Mesendoderm (in vitro differentiated cells): ENCODE measurements at regions not wholly inside any gene's neighbourhood (a gene's known extent, or its start where the extent isn't known, plus 50 kb on each side); places are given as distances from the start of the nearest gene placed in this dataset.

Source experiments
- DNase-seq: peaks from one replicate; pipeline ENCODE4 v3.0.0; 2013
- H2AK5ac ChIP-seq: 2 replicates; pipeline ENCODE4 v1.6.1; 2013; ENCODE audit warnings: low read length, inconsistent platforms
- H2BK120ac ChIP-seq: 2 replicates; pipeline ENCODE4 v1.6.1; 2013; ENCODE audit warnings: low read depth, mild to moderate bottlenecking, low read length, moderate library complexity, mixed read lengths
- H2BK15ac ChIP-seq: replicated peaks from 2 replicates; pipeline ENCODE4 v1.6.1; 2013; ENCODE audit warnings: low read depth, mild to moderate bottlenecking, moderate library complexity
- H2BK5ac ChIP-seq: 2 replicates; pipeline ENCODE4 v1.6.1; 2013; ENCODE audit warnings: low read length, inconsistent platforms
- H3K18ac ChIP-seq: 2 replicates; pipeline ENCODE4 v1.6.1; 2013; ENCODE audit warnings: mild to moderate bottlenecking, low read length, mixed read lengths
- H3K23ac ChIP-seq: one replicate; pipeline ENCODE4 v1.6.1; 2013; ENCODE audit warnings: low read length
- H3K27ac ChIP-seq: 2 replicates; pipeline ENCODE4 v1.5.1; 2013; ENCODE audit warnings: low read depth, mild to moderate bottlenecking, inconsistent platforms, low read length, moderate library complexity
- H3K27me3 ChIP-seq: 2 replicates; pipeline ENCODE4 v1.6.1; 2013; ENCODE audit warnings: low read length, control low read depth, mild to moderate bottlenecking, inconsistent platforms; ENCODE audit not compliant: insufficient read depth, poor library complexity
- H3K36me3 ChIP-seq: 2 replicates; pipeline ENCODE4 v1.6.1; 2013; ENCODE audit warnings: low read length, inconsistent platforms; ENCODE audit not compliant: control insufficient read depth, insufficient read depth
- H3K4ac ChIP-seq: one replicate; pipeline ENCODE4 v1.6.1; 2013; ENCODE audit warnings: low read depth, mild to moderate bottlenecking, low read length, moderate library complexity
- H3K4me1 ChIP-seq: 2 replicates; pipeline ENCODE4 v1.6.1; 2013; ENCODE audit warnings: low read depth, low read length, inconsistent platforms; ENCODE audit not compliant: control insufficient read depth
- H3K4me2 ChIP-seq: 2 replicates; pipeline ENCODE4 v1.6.1; 2013; ENCODE audit warnings: low read length
- H3K4me3 ChIP-seq: 2 replicates; pipeline ENCODE4 v1.5.1; 2013; ENCODE audit warnings: mild to moderate bottlenecking, low read length
- H3K56ac ChIP-seq: one replicate; pipeline ENCODE4 v1.6.1; 2013; ENCODE audit warnings: low read length
- H3K79me1 ChIP-seq: 2 replicates; pipeline ENCODE4 v1.6.1; 2013; ENCODE audit warnings: low read length, inconsistent platforms
- H3K79me2 ChIP-seq: 2 replicates; pipeline ENCODE4 v1.6.1; 2013; ENCODE audit warnings: mild to moderate bottlenecking, low read length; ENCODE audit not compliant: control insufficient read depth, insufficient read depth
- H3K9ac ChIP-seq: 2 replicates; pipeline ENCODE4 v1.6.1; 2013; ENCODE audit warnings: low read length, inconsistent platforms
- H4K5ac ChIP-seq: one replicate; pipeline ENCODE4 v1.6.1; 2013; ENCODE audit warnings: low read length
- H4K8ac ChIP-seq: one replicate; pipeline ENCODE4 v1.6.1; 2013; ENCODE audit warnings: low read depth, mild to moderate bottlenecking, control low read depth, low read length, moderate library complexity
- WGBS: extraction: QIAGEN DNeasy Blood & Tissue Kit; methylation state at CpG from one replicate; pipeline ENCODE4 v1.1.7; 2013; ENCODE audit warnings: low lambda C conversion rate, missing lambda C conversion rate; ENCODE audit not compliant: insufficient coverage; ENCODE audit errors: extremely low coverage; 5-methylcytosine and 5-hydroxymethylcytosine counted together

- Histone ChIP-seq H3K18ac (no peak overlapping the region), H3K27me3 (no peaks in the 10 kb centered on the region), H3K79me1 (no peaks in the 10 kb centered on the region), H3K4ac (no peak overlapping the region), H4K5ac (no peak overlapping the region), H3K23ac (no peak overlapping the region), H2BK15ac (no peak overlapping the region), H2BK5ac (no peak overlapping the region), H3K36me3 (no peaks in the 10 kb centered on the region), H3K4me1 (no peaks in the 10 kb centered on the region), H3K4me2 (no peak overlapping the region), H3K56ac (no peak overlapping the region), H3K4me3 (no peak overlapping the region), H4K8ac (no peak overlapping the region), H3K9ac (no peak overlapping the region), H2AK5ac (no peak overlapping the region), H3K79me2 (no peaks in the 10 kb centered on the region), H2BK120ac (no peak overlapping the region), H3K27ac (no peak overlapping the region)
- no CpG with 5 or more reads among the region's 1 CpG for WGBS
- no peak for DNase-seq
These were observed 276.4 kb upstream of the PRMT6 start for GRCh38 chr1:106780066-106780465.

DNA sequence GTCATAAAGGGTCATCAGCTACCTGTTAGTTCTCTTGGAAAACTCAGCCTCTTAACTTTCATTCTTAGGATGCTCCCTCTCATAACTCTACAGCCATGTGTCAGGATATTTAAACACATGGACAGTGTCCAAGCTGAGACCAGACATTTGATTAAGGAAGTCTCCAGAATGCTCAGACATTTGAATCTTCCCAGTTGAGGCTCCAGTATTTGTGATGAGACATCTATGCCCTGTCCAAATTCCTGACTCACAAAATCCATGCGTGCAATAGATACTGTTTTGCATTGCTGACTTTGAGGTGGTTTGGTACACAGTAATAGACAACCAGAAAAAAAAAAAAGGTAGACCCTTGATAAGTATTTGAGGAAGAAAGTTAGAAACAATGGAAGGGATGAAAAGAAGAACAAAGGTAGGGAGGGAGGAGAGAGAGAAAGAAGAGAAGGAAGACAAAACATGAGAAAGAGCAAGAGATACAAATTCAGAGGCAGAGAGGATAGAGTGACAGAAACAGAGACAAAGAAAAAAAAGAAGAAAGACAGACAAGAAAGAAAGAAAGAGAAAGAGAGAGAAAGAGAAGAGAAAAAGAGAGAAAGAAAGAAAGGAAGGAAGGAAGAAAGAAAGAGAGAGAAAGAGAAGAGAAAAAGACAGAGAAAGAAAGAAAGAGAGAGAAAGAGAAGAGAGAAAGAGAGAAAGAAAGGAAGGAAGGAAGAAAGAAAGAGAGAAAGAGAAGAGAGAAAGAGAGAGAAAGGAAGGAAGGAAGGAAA lies 275.5 kb upstream of the PRMT6 start:
- H3K18ac ChIP-seq, result no peak overlapping the region
- no CpG with 5 or more reads among the region's 1 CpG for WGBS

GRCh38 chr1:106785176-106785575 lies 271.3 kb upstream of the PRMT6 start:
- Histone ChIP-seq H2AK5ac (no peak overlapping the region), H3K9ac (no peak overlapping the region)

More for the DNA sequence above, 275.5 kb upstream of the PRMT6 start:
- H4K5ac ChIP-seq, result no peak overlapping the region
- no peak overlapping the region for H2AK5ac ChIP-seq
- no peaks in the 10 kb centered on the region for H3K27me3 ChIP-seq
- no peak overlapping the region for H4K8ac ChIP-seq
- H3K27ac ChIP-seq, result no peak overlapping the region
- no peak overlapping the region for H3K4me2 ChIP-seq
- H3K9ac ChIP-seq, result no peak overlapping the region
- H3K4ac ChIP-seq, result no peak overlapping the region
- H2BK120ac ChIP-seq, result no peak overlapping the region
- no peak for DNase-seq
- H3K79me1 ChIP-seq, result no peaks in the 10 kb centered on the region
- H3K79me2 ChIP-seq, result no peaks in the 10 kb centered on the region
- H2BK15ac ChIP-seq, result no peak overlapping the region
- no peaks in the 10 kb centered on the region for H3K4me1 ChIP-seq
- no peak overlapping the region for H3K56ac ChIP-seq
- H3K23ac ChIP-seq, result no peak overlapping the region
- no peak overlapping the region for H3K4me3 ChIP-seq
- H3K36me3 ChIP-seq, result no peaks in the 10 kb centered on the region
- no peak overlapping the region for H2BK5ac ChIP-seq

DNA sequence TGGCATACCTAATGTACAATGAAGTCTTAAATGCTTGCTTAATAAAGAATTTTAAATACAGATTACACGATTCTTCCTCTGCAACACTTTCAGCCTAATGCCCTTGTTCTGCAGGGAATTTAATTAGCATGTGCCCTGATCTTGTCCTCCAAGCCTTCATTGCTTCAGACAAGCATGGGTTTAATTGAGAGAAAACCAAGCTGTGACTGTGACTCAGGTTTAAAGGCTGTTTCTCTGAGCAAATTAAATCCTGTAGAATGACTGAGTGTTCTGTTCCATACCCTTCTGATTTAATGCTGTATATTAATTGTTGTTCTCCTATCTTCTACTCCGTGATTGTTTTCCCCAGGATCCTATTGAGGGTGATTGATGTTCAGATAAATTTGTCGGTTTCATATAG lies 269.0 kb upstream of the PRMT6 start:
- Histone ChIP-seq H3K27me3 (no peaks in the 10 kb centered on the region), H3K79me2 (no peaks in the 10 kb centered on the region), H3K9ac (no peak overlapping the region), H4K5ac (no peak overlapping the region), H2BK15ac (no peak overlapping the region), H4K8ac (no peak overlapping the region), H3K18ac (no peak overlapping the region), H2AK5ac (no peak overlapping the region), H3K79me1 (no peaks in the 10 kb centered on the region), H2BK120ac (no peak overlapping the region), H3K4ac (no peak overlapping the region), H3K27ac (no peak overlapping the region), H3K4me3 (no peak overlapping the region), H3K23ac (no peak overlapping the region), H3K56ac (no peak overlapping the region), H3K4me1 (no peaks in the 10 kb centered on the region), H2BK5ac (no peak overlapping the region), H3K4me2 (no peak overlapping the region), H3K36me3 (no peaks in the 10 kb centered on the region)
- no peak for DNase-seq
- no CpG with 5 or more reads among the region's 3 CpGs for WGBS

More at GRCh38 chr1:106785176-106785575, 271.3 kb upstream of the PRMT6 start:
- Histone ChIP-seq H3K4me2 (no peak overlapping the region), H3K79me2 (no peaks in the 10 kb centered on the region), H4K5ac (no peak overlapping the region), H2BK15ac (no peak overlapping the region), H3K4me1 (no peaks in the 10 kb centered on the region), H3K4me3 (no peak overlapping the region), H3K18ac (no peak overlapping the region), H2BK120ac (no peak overlapping the region), H4K8ac (no peak overlapping the region), H3K79me1 (no peaks in the 10 kb centered on the region), H3K27ac (no peak overlapping the region), H3K27me3 (no peaks in the 10 kb centered on the region), H3K56ac (no peak overlapping the region), H3K36me3 (no peaks in the 10 kb centered on the region), H3K23ac (no peak overlapping the region), H3K4ac (no peak overlapping the region), H2BK5ac (no peak overlapping the region)
- DNase-seq, result no peak

GRCh38 chr1:106789686-106790085 lies 266.8 kb upstream of the PRMT6 start:
- Histone ChIP-seq H3K4me1 (no peaks in the 10 kb centered on the region), H2BK15ac (no peak overlapping the region), H3K56ac (no peak overlapping the region), H2BK120ac (no peak overlapping the region), H3K18ac (no peak overlapping the region), H2BK5ac (no peak overlapping the region), H3K4ac (no peak overlapping the region), H2AK5ac (no peak overlapping the region), H4K8ac (no peak overlapping the region), H3K79me1 (no peaks in the 10 kb centered on the region), H4K5ac (no peak overlapping the region), H3K27ac (no peak overlapping the region), H3K9ac (no peak overlapping the region), H3K79me2 (no peaks in the 10 kb centered on the region), H3K36me3 (no peaks in the 10 kb centered on the region), H3K23ac (no peak overlapping the region), H3K4me3 (no peak overlapping the region), H3K27me3 (no peaks in the 10 kb centered on the region), H3K4me2 (no peak overlapping the region)
- WGBS, result no CpG with 5 or more reads among the region's 2 CpGs
- no peak for DNase-seq

- Histone ChIP-seq H3K18ac (no peak overlapping the region), H2AK5ac (no peak overlapping the region), H3K23ac (no peak overlapping the region), H2BK5ac (no peak overlapping the region), H3K4me3 (no peak overlapping the region), H4K8ac (no peak overlapping the region), H3K36me3 (no peaks in the 10 kb centered on the region), H3K79me2 (no peaks in the 10 kb centered on the region), H3K4me2 (no peak overlapping the region), H3K27me3 (no peaks in the 10 kb centered on the region), H3K27ac (no peak overlapping the region), H3K4me1 (no peaks in the 10 kb centered on the region), H4K5ac (no peak overlapping the region), H3K79me1 (no peaks in the 10 kb centered on the region), H3K4ac (no peak overlapping the region), H2BK120ac (no peak overlapping the region), H2BK15ac (no peak overlapping the region), H3K56ac (no peak overlapping the region), H3K9ac (no peak overlapping the region)
- no CpG with 5 or more reads among the region's 11 CpGs for WGBS
- DNase-seq, result no peak
These were observed 265.4 kb upstream of the PRMT6 start for GRCh38 chr1:106791041-106791440.
